ENCODE measurements at regions not wholly inside any gene's neighbourhood (a gene's known extent, or its start where the extent isn't known, plus 50 kb on each side); places are given as distances from the start of the nearest gene placed in this dataset.
A peak's percentile ranks its signal among the peaks of the same experiment; 100 is the strongest.

- DNase-seq (ENCODE audit: low read depth): no peak
Measured at GRCh38 chr13:34322014-34322742, 504.2 kb downstream of the RFC3 start.

GRCh38 chr13:34322743-34323074, 504.8 kb downstream of the RFC3 start:
- DNase-seq (ENCODE audit: low read depth): no peak

- no peak for DNase-seq (ENCODE audit: low read depth)
Measured at GRCh38 chr13:34335014-34336007, 517.4 kb downstream of the RFC3 start.

- no peak for DNase-seq (ENCODE audit: low read depth)
Measured at GRCh38 chr13:34338102-34338501, 520.2 kb downstream of the RFC3 start.

GRCh38 chr13:34340534-34340933, 522.6 kb downstream of the RFC3 start:
- DNase-seq (ENCODE audit: low read depth): no peak

- DNase-seq (ENCODE audit: low read depth): no peak
Measured at GRCh38 chr13:34343413-34343940, 525.5 kb downstream of the RFC3 start.

GRCh38 chr13:34344816-34345215, 526.9 kb downstream of the RFC3 start:
- DNase-seq (ENCODE audit: low read depth): no peak

- no peak for DNase-seq (ENCODE audit: low read depth)
Measured at GRCh38 chr13:34345258-34345965, 527.5 kb downstream of the RFC3 start.

- no peak for DNase-seq (ENCODE audit: low read depth)
Measured at GRCh38 chr13:34346626-34347025, 528.7 kb downstream of the RFC3 start.

GRCh38 chr13:34347784-34348573, 530.0 kb downstream of the RFC3 start:
- DNase-seq (ENCODE audit: low read depth): no peak

- peak; percentile 84 for DNase-seq (ENCODE audit: low read depth)
Measured at GRCh38 chr13:34349091-34349722, 531.3 kb downstream of the RFC3 start.

- no peak for DNase-seq (ENCODE audit: low read depth)
Measured at GRCh38 chr13:34350671-34351070, 532.7 kb downstream of the RFC3 start.

- no peak for DNase-seq (ENCODE audit: low read depth)
Measured at GRCh38 chr13:34351134-34351533, 533.2 kb downstream of the RFC3 start.

- DNase-seq (ENCODE audit: low read depth): no peak
Measured at GRCh38 chr13:34352958-34353357, 535.0 kb downstream of the RFC3 start.

GRCh38 chr13:34356686-34357434, 538.9 kb downstream of the RFC3 start:
- no peak for DNase-seq (ENCODE audit: low read depth)

- DNase-seq (ENCODE audit: low read depth): no peak
Measured at GRCh38 chr13:34357435-34358232, 539.7 kb downstream of the RFC3 start.

GRCh38 chr13:34358811-34359513, 541.0 kb downstream of the RFC3 start:
- DNase-seq (ENCODE audit: low read depth): peak; percentile 36

- no peak for DNase-seq (ENCODE audit: low read depth)
Measured at GRCh38 chr13:34360702-34361101, 542.8 kb downstream of the RFC3 start.

- peak; percentile 62 for DNase-seq (ENCODE audit: low read depth)
Measured at GRCh38 chr13:34361560-34361959, 543.6 kb downstream of the RFC3 start.

Measured in fibroblast of the conjunctiva (primary cell).